ENCODE measurements at regions not wholly inside any gene's neighbourhood (a gene's known extent, or its start where the extent isn't known, plus 50 kb on each side); places are given as distances from the start of the nearest gene placed in this dataset.

DNA sequence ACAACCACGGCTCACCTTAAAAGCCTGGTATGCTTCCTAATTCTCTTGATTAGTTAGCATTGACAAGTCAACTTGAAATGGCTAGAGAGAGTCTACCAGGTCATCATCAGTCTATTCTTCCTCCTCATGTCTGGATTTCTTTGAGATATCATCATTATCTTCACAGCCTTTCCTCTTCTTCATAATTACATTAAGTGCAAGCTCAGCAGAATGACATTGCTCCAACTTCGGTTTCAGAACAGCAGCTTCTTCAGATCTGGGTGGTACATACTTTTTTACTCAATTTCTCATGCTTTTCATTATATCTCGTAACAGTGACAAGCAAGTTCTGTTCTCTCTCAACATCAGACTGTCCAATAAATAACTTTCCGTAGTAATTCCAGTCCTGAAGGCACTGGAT, 337.5 kb upstream of the TENM3 start:
- no peak for DNase-seq

DNA sequence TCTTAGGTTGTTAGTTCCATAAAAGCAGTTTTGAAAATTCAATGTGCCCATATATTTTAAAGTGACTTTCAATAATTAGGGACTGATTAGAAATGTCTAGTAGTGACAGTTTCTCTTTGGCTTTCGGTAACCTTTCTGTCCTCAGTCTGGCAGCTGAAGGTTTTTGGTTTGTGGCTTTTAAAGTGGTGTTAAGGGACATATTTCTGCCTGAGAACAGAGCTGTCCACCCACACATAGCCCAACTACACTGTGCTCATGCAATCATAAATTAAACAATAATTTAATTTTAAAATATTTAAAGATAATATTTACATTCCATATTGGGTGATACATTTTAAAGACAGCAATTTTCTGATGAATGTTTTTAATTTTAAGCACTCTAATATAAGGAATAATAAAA, 335.0 kb upstream of the TENM3 start:
- no peak for TF ChIP-seq POLR2A (IDR thresholded peaks at IDR 0.05; ENCODE audit: low read length)
- no peak for TF ChIP-seq GATA1 (IDR thresholded peaks at IDR 0.05; ENCODE audit: low read depth, low read length)
- no peak for DNase-seq

More for the DNA sequence above, 337.5 kb upstream of the TENM3 start:
- no peak for TF ChIP-seq POLR2A (IDR thresholded peaks at IDR 0.05; ENCODE audit: low read length)
- TF ChIP-seq GATA1 (IDR thresholded peaks at IDR 0.05; ENCODE audit: low read depth, low read length): no peak

DNA sequence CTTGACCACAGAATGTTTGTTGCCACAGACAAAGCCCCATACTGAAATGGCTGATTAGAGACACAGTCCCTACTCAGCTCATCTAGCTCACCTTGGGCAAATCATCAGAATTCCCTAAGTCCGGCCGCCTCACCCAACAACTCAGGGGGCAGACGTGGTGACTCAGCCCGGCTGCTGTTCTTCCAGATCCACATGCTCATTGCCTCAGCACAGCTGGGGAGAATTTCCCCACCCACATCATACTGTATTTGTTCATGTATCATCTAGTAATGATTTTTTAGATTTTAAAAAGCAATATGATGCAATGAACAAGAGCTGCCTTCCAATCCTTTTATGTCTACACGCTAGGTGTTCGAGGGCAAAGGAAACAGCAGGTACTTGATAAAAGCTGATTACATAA, 333.8 kb upstream of the TENM3 start:
- no peak for DNase-seq

DNA sequence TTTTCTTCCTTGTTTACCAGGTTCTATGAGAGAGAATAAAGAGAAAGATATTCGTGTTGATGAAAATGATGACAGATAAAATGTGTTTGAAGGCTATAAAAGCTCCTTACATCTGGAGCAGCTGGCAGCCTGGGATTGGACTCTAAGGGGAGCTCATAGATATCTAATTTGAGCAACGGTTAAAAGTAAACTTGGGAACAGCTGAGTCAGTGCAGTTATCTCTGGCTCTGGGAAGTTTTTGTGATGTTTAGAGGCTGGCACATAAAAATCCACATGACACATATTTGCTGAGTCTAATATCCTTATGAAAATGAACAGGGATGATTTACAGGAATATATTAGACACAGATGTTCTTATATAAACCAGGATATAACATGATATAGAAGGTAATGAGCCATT, 331.8 kb upstream of the TENM3 start:
- TF ChIP-seq POLR2A (IDR thresholded peaks at IDR 0.05; ENCODE audit: low read length) (no peak), GATA1 (IDR thresholded peaks at IDR 0.05; ENCODE audit: low read depth, low read length) (no peak)
- DNase-seq: no peak

More for the DNA sequence above, 333.8 kb upstream of the TENM3 start:
- no peak for TF ChIP-seq GATA1 (IDR thresholded peaks at IDR 0.05; ENCODE audit: low read depth, low read length)
- no peak for TF ChIP-seq POLR2A (IDR thresholded peaks at IDR 0.05; ENCODE audit: low read length)

DNA sequence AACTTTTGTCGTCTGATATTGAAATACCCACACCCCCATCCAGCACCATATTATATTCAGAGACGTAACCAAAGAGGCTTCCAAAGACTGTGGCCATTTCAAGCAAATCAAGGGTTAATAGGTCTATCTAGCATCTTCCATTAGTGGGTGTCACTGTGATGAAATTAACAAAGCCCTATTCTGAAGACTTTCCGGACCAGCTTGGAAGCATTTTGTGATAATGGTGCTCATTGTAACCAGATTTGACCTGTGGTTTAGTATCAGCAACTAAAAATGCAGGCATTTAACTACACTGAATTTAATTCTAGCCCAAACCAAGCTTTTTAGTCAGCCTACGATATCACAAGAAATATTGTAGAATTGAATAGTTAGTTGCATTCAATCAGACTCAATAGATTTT, 309.7 kb upstream of the TENM3 start:
- no peak for TF ChIP-seq POLR2A (IDR thresholded peaks at IDR 0.05; ENCODE audit: low read length)
- TF ChIP-seq GATA1 (IDR thresholded peaks at IDR 0.05; ENCODE audit: low read depth, low read length): no peak
- no peak for DNase-seq

DNA sequence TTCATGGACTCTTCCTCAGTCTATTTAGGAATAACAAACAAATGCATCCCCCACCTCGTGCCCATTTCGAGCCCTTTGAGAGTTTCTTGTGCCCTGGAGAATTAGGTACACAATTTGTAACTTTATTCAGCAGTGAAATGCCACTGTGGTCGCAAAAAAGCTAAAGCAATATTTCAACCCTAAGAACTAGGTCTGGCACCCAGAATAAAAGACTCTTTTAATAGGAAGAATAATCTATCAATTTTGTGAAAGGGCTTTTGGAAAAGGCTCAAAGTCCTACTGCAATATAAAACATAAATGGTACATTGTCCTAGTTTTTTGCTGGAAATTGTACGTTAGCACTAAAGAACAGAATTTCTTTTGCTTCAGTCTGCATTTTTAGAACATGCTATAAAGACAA, 304.6 kb upstream of the TENM3 start:
- TF ChIP-seq POLR2A (IDR thresholded peaks at IDR 0.05; ENCODE audit: low read length): no peak
- no peak for TF ChIP-seq GATA1 (IDR thresholded peaks at IDR 0.05; ENCODE audit: low read depth, low read length)

DNA sequence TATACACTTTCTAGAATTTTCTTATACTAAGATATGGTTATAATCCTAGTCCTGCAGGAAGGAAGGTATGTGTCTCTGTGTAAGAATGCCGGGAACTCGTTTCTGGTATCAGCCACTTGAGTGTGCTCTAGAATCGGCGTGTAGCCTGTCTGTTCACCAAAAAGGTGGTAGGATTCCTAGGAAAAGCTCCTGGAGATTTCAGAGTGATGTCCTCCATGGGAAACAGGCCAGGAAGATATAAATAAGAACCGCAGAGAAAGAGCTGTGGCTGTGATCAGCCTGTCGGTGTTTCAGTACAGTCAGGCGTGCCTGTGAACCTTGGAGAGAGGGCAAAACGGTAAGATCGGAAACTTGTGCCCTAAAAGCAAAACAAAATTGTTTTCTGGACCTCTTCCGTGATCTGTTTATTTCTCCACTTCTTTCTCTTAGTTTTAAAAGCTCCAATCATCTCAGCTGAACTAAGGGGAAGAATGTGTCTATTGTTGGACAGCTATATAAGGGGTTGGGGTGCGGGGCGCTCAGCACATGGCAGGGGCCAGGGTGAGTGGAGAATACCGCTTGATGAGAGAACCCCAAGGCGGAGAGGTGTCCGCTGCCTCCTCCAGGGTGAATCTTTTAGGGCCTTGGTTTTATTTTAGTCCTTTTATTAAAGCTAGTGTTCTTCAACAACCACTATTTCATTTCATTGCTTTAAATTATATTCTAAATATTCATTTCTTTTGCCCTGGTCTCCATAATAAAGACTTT, 303.8 kb upstream of the TENM3 start:
- TF ChIP-seq POLR2A (IDR thresholded peaks at IDR 0.05; ENCODE audit: low read length) (no peak), GATA1 (IDR thresholded peaks at IDR 0.05; ENCODE audit: low read depth, low read length) (no peak)
- no peak for DNase-seq

More for the DNA sequence above, 304.6 kb upstream of the TENM3 start:
- DNase-seq: no peak

DNA sequence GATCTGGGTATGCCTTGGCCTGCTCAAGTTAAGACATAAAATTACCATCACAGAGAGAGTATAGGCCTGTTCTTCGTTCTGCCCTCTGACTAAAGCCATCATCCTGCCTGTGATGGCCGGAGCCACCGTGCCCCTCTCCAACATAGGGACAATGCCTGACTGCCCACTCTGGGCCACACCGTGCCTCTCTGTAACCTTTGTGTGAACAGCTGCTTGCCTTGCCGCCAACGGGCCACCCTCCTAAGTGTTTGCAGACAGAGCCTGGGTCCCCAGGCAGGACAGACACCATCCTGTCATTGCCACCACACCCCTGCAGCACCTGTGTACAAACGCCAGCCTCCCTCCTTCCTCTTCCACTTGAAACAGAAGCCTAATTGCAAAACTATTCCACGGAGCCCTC, 298.7 kb upstream of the TENM3 start:
- no peak for TF ChIP-seq GATA1 (IDR thresholded peaks at IDR 0.05; ENCODE audit: low read depth, low read length)
- no peak for TF ChIP-seq POLR2A (IDR thresholded peaks at IDR 0.05; ENCODE audit: low read length)

DNA sequence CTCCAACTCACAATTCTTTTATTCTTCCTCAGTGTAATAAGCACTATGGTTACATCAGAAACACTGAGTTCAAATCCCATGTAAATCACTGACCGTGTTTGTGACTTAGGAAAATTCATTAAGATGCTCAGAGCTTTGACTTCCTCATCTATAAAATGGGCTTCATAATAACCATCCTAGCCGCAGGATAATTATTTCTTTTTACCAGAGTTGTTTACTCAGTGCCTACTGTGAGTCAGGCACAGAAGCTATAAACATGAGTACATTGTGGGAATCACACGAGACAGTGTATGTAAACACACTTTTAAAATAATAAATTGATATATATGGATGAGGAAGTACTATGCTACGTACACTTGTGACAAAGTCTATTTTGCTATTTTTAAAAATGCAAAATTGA, 296.3 kb upstream of the TENM3 start:
- no peak for DNase-seq
- TF ChIP-seq POLR2A (IDR thresholded peaks at IDR 0.05; ENCODE audit: low read length) (no peak), GATA1 (IDR thresholded peaks at IDR 0.05; ENCODE audit: low read depth, low read length) (no peak)

More for the DNA sequence above, 298.7 kb upstream of the TENM3 start:
- DNase-seq: no peak

DNA sequence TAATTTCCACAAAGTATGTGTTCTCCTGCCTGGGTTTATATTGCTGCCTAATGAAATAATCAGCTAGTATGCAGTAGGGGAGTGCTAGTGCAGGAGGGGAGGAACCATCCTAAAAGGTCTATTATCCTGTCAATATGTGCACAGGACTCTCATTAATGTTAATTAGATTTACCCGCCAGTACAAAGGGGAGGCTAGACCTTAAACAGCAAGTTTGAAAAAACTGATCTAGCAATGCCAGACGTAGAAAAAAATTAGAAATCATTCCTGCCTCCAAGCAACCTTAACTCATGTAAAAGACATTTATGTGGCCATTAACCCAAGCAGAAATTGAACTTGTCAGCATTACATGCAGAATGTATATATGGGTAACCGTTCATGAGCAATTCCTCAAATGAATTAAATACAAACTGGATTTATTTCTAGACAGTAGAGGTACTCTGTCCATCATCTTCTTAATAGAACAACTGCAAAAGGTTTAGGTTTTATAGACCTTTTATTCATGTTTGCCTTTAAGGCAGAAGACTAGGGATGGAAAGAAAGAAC, 294.3 kb upstream of the TENM3 start:
- TF ChIP-seq POLR2A (IDR thresholded peaks at IDR 0.05; ENCODE audit: low read length) (no peak), GATA1 (IDR thresholded peaks at IDR 0.05; ENCODE audit: low read depth, low read length) (no peak)
- DNase-seq: no peak

DNA sequence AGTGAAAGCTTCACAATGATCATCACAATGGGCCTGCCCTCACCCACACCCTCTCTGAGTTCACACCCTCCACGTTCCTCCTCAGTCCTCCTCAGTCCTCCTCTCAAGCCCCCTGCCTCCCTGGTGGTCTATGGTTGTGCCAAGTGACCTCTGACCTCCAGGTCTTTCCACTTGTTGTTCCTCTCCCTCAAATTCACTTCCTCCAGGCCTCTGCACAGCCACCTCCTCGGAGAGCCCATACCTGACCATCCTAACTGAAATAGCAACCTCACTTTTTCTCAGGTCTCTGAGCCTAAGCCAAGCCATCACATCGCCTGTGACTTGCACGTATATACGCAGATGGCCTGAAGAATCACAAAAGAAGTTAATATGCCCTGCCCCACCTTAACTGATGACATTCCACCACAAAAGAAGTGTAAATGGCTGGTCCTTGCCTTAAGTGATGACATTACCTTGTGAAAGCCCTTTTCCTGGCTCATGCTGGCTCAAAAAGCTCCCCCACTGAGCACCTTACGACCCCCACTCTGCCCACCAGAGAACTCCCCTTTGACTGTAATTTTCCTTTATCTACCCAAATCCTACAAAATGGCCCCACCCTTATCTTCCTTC, 293.4 kb upstream of the TENM3 start:
- no peak for DNase-seq
- TF ChIP-seq GATA1 (IDR thresholded peaks at IDR 0.05; ENCODE audit: low read depth, low read length) (no peak), POLR2A (IDR thresholded peaks at IDR 0.05; ENCODE audit: low read length) (no peak)

DNA sequence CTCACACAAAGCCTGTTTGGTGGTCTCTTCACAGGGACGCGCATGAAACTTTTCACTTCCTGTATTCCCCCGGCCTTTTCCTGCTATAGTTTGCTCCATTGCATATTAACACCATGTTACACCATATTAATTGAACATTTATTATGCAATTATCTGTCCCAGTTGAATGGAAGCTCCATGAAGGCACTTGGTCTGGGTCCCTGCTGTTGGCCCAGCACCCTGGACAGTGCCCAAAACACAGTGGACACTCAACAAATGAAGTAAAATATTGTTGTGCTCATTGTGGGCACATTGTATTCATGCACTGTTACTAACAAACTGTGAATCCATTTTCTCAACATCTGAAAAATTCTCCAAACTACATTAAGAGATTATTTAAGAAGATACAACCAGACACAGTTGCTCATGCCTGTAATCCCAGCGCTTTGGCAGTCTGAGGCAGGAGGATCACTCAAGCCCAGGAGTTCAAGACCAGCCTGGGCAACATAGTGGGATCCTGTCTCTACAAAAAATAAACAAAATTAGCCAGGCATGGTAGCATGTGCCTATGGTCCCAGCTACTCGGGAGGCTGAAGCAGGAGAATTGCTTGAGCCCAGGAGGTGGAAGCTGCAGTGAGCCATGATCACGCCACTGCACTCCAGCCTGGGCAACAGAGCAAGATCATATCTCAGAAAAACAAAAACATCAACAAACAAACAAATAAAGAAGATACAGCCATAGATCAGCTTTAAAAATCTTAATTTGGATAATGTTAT, 292.7 kb upstream of the TENM3 start:
- TF ChIP-seq GATA1 (IDR thresholded peaks at IDR 0.05; ENCODE audit: low read depth, low read length) (no peak), POLR2A (IDR thresholded peaks at IDR 0.05; ENCODE audit: low read length) (no peak)
- DNase-seq: no peak

DNA sequence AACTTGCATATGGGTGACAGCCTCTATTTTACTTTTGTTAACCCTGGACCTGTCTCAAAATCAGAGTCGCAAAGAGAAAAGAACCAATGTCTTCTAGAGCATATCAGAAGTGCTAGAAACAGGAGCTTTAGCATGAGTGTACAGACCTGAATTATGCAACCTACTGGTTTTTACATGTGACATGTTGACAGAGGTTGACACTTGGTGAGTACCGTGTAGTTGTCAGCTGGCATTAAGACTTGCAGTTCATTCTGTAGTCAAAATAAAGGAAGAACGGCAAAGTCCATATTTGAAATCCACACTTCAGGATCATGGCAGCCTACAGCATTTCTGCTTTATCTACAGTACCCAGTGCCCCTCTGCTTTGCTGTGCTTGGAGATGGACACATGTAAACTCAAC, 291.9 kb upstream of the TENM3 start:
- TF ChIP-seq POLR2A (IDR thresholded peaks at IDR 0.05; ENCODE audit: low read length): no peak
- TF ChIP-seq GATA1 (IDR thresholded peaks at IDR 0.05; ENCODE audit: low read depth, low read length): no peak
- no peak for DNase-seq

DNA sequence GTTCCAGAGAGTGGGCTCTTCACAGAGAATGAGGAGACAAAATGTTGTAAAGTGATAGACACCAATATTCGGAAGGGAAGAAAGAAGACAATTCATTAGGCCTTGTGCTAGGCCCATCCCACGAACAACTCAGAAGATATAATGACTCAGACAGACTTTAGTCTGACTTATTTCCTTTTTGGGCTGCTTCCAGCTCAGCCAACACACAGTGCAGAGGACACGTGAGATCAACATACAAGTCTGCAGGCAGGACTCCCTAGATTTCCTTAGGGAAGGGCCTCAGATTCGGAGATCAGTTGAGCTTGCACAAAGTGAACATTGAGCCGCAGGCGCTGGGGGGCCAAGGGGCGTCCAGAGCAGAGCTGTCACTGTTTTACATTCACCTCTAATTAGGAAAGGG, 290.7 kb upstream of the TENM3 start:
- DNase-seq: no peak
- TF ChIP-seq GATA1 (IDR thresholded peaks at IDR 0.05; ENCODE audit: low read depth, low read length) (no peak), POLR2A (IDR thresholded peaks at IDR 0.05; ENCODE audit: low read length) (no peak)

All from erythroblast (primary cell).